Tibial artery (tissue), 4 donors: ENCODE measurements at regions not wholly inside any gene's neighbourhood (a gene's known extent, or its start where the extent isn't known, plus 50 kb on each side); places are given as distances from the start of the nearest gene placed in this dataset.

Source experiments
- DNase-seq, 2 donors: peaks; one replicate each; pipeline ENCODE4 v3.0.0-alpha.2; 2019
- H3K27ac ChIP-seq, 2 donors: fragments of 200-600 bp; sonication (generic) in 1 of 2; 1 replicate in 1 of 2; 2 replicates in 1 of 2; pipeline ENCODE4 v1.5.1; 2018 to 2019; ENCODE audit warnings: mild to moderate bottlenecking in 1 of 2
- H3K27me3 ChIP-seq, 2 donors: fragments of 200-600 bp; sonication (generic) in 1 of 2; one replicate each; pipeline versions ENCODE4 v1.5.1 to v1.6.0; 2016 to 2019
- H3K36me3 ChIP-seq, 3 donors: fragments of 200-600 bp; sonication (generic) in 2 of 3; one replicate each; pipeline ENCODE4 v1.5.1; 2016 to 2019; ENCODE audit warnings: mild to moderate bottlenecking in 2 of 3
- H3K4me1 ChIP-seq, 4 donors: fragments of 200-600 bp; sonication (generic) in 2 of 4; 1 replicate in 3 of 4; 2 replicates in 1 of 4; pipeline ENCODE4 v1.5.1; 2016 to 2019
- H3K4me3 ChIP-seq, 2 donors: fragments of 200-600 bp; sonication (generic) in 1 of 2; 1 replicate in 1 of 2; 2 replicates in 1 of 2; pipeline ENCODE4 v1.5.1; 2018 to 2019; ENCODE audit warnings: mild to moderate bottlenecking in 2 of 2
- H3K9me3 ChIP-seq, 3 donors: fragments of 200-600 bp; sonication (generic) in 1 of 3; one replicate each; pipeline ENCODE4 v1.5.1; 2016 to 2019
- CTCF ChIP-seq, 2 experiments: fragments of 200-600 bp in 1 of 2; fragments of 450-650 bp in 1 of 2; IDR thresholded peaks; one replicate each; pipeline ENCODE4 v1.5.1; 2017 to 2019; ENCODE audit warnings: antibody characterized with exemption in 2 of 2, mild to moderate bottlenecking in 1 of 2, moderate library complexity in 1 of 2
- intact Hi-C: fragments of 100-400 bp; cut with DNase I; formaldehyde crosslinking; loops from one replicate; pipeline ENCODE4 v1.15.0; 2023; ENCODE audit warnings: low total_unique reads

- no peak for TF ChIP-seq CTCF (IDR thresholded peaks at IDR 0.05)
- no peak for DNase-seq
- no peak overlapping the region for H3K27ac ChIP-seq
- no peaks in the 10 kb centered on the region for H3K36me3 ChIP-seq
- no peaks in the 10 kb centered on the region for H3K27me3 ChIP-seq
- no peaks in the 10 kb centered on the region for H3K4me1 ChIP-seq
- intact Hi-C loops: no loop called here
- no peak overlapping the region for H3K4me3 ChIP-seq
- no peaks in the 10 kb centered on the region for H3K9me3 ChIP-seq
These were observed 269.8 kb upstream of the ARX start for GRCh38 chrX:25285598-25285997.

GRCh38 chrX:25279510-25279909 lies 263.7 kb upstream of the ARX start:
- Histone ChIP-seq H3K4me1 (no peaks in the 10 kb centered on the region), H3K27me3 (no peaks in the 10 kb centered on the region), H3K9me3 (no peaks in the 10 kb centered on the region), H3K27ac (no peak overlapping the region), H3K4me3 (no peak overlapping the region), H3K36me3 (no peaks in the 10 kb centered on the region)
- intact Hi-C loops: no loop called here
- DNase-seq: no peak
- TF ChIP-seq CTCF (IDR thresholded peaks at IDR 0.05): no peak

- no peak for DNase-seq
- no peaks in the 10 kb centered on the region for H3K36me3 ChIP-seq
- no peaks in the 10 kb centered on the region for H3K27me3 ChIP-seq
- intact Hi-C loops: no loop called here
- no peaks in the 10 kb centered on the region for H3K4me1 ChIP-seq
- TF ChIP-seq CTCF (IDR thresholded peaks at IDR 0.05): no peak
- no peaks in the 10 kb centered on the region for H3K9me3 ChIP-seq
- H3K4me3 ChIP-seq: no peak overlapping the region
- no peak overlapping the region for H3K27ac ChIP-seq
These were observed 262.6 kb upstream of the ARX start for GRCh38 chrX:25278341-25278740.

- Histone ChIP-seq H3K27ac (no peak overlapping the region), H3K36me3 (no peaks in the 10 kb centered on the region), H3K4me3 (no peak overlapping the region), H3K4me1 (no peaks in the 10 kb centered on the region), H3K9me3 (no peaks in the 10 kb centered on the region), H3K27me3 (no peaks in the 10 kb centered on the region)
- no peak for TF ChIP-seq CTCF (IDR thresholded peaks at IDR 0.05)
- DNase-seq: no peak
- intact Hi-C loops: no loop called here
These were observed 261.8 kb upstream of the ARX start for GRCh38 chrX:25277574-25277973.

GRCh38 chrX:25275159-25275558 lies 259.4 kb upstream of the ARX start:
- no peak for DNase-seq
- H3K27me3 ChIP-seq: no peaks in the 10 kb centered on the region
- no peak overlapping the region for H3K4me3 ChIP-seq
- H3K36me3 ChIP-seq: no peaks in the 10 kb centered on the region
- intact Hi-C loops: no loop called here
- no peak for TF ChIP-seq CTCF (IDR thresholded peaks at IDR 0.05)
- no peaks in the 10 kb centered on the region for H3K4me1 ChIP-seq
- no peak overlapping the region for H3K27ac ChIP-seq
- no peaks in the 10 kb centered on the region for H3K9me3 ChIP-seq

- no peak overlapping the region for H3K4me3 ChIP-seq
- H3K4me1 ChIP-seq: no peaks in the 10 kb centered on the region
- H3K27ac ChIP-seq: no peak overlapping the region
- H3K9me3 ChIP-seq: no peaks in the 10 kb centered on the region
- intact Hi-C loops: no loop called here
- TF ChIP-seq CTCF (IDR thresholded peaks at IDR 0.05): no peak
- H3K27me3 ChIP-seq: no peaks in the 10 kb centered on the region
- no peaks in the 10 kb centered on the region for H3K36me3 ChIP-seq
- DNase-seq: no peak
These were observed 225.7 kb upstream of the ARX start for GRCh38 chrX:25241461-25241860.
